ENCODE measurements at regions not wholly inside any gene's neighbourhood (a gene's known extent, or its start where the extent isn't known, plus 50 kb on each side); places are given as distances from the start of the nearest gene placed in this dataset.

- Histone ChIP-seq H2BK5ac (ENCODE audit: low read depth, low read length) (no peak overlapping the region), H3K4me1 (replicated peaks in 1 of 4; ENCODE audit: control insufficient read depth in 3 of 4, insufficient read depth in 4 of 4, low read length in 3 of 4) (peaks cover 0 to 8% (median 0%) of the 10 kb centered on the region in 4 experiments; a peak in 2 of 7 replicates), H4K20me1 (replicated peaks in 1 of 2; ENCODE audit: control insufficient read depth in 1 of 2, insufficient read depth in 2 of 2, low read length in 2 of 2) (no peaks in the 10 kb centered on the region), H3K27me3 (replicated peaks in 1 of 4; ENCODE audit: control insufficient read depth in 3 of 4, extremely low read depth in 1 of 4, insufficient read depth in 3 of 4, low read length in 3 of 4) (0 out of 7 replicates have a peak, but pooled peaks cover 0 to 4% (median 0%) of the 10 kb centered on the region in 4 experiments), H3K23me2 (ENCODE audit: low read depth, low read length) (no peaks in the 10 kb centered on the region; the same call in 1 of the 2 replicates), H3K36me3 (ENCODE audit: control insufficient read depth in 2 of 4, insufficient read depth in 4 of 4, low read length in 3 of 4) (no peaks in the 10 kb centered on the region), H3K56ac (replicated peaks; ENCODE audit: insufficient read length, low read depth, low read length) (no peak overlapping the region), H3K9ac (replicated peaks in 1 of 4; ENCODE audit: extremely low read depth in 1 of 4, low read depth in 3 of 4, low read length in 3 of 4) (no peak overlapping the region), H2BK20ac (ENCODE audit: low read length) (no peak overlapping the region), H4K8ac (ENCODE audit: extremely low read depth, insufficient read depth, low read length) (no peak overlapping the region), H2BK15ac (ENCODE audit: low read length) (no peak overlapping the region), H2BK12ac (ENCODE audit: low read depth, low read length) (no peak overlapping the region), H3K18ac (ENCODE audit: extremely low read depth, low read length) (no peak overlapping the region), H3K23ac (ENCODE audit: insufficient read length) (no peak overlapping the region), H2AK5ac (ENCODE audit: low read depth, low read length) (no peak overlapping the region), H3K9me3 (ENCODE audit: insufficient read depth in 2 of 2, low read depth in 1 of 2, low read length in 1 of 2) (no peaks in the 10 kb centered on the region), H3K27ac (ENCODE audit: low read depth, low read length) (no peak overlapping the region), H3K79me1 (ENCODE audit: low read depth, low read length) (no peaks in the 10 kb centered on the region), H3K4me3 (ENCODE audit: extremely low read depth in 1 of 4, insufficient read depth in 2 of 4, low read depth in 3 of 4, low read length in 4 of 4) (no peak overlapping the region), H2AFZ (ENCODE audit: low read length) (no peak overlapping the region), H4K91ac (replicated peaks; ENCODE audit: insufficient read length, low read length) (no peak overlapping the region), H3K79me2 (ENCODE audit: control insufficient read depth in 1 of 2, insufficient read depth in 2 of 2, low read length in 2 of 2) (no peaks in the 10 kb centered on the region), H3K4ac (replicated peaks; ENCODE audit: insufficient read length, low read depth, low read length) (no peak overlapping the region), H2BK120ac (replicated peaks; ENCODE audit: low read depth, low read length) (no peak overlapping the region), H4K5ac (ENCODE audit: insufficient read length, low read depth, low read length) (no peak overlapping the region), H3K4me2 (ENCODE audit: insufficient read depth in 1 of 2, low read depth in 2 of 2, low read length in 2 of 2) (no peak overlapping the region), H3K14ac (ENCODE audit: insufficient read length) (no peak overlapping the region)
- 88% methylated on average over 3 of the region's 3 CpGs; no CpG with 5 or more reads in 1 of the 2 experiments for WGBS, 2 experiments (ENCODE audit: extremely low coverage in 1 of 2, insufficient coverage in 1 of 2, insufficient read length in 1 of 2, insufficient replicate concordance in 2 of 2, low coverage in 1 of 2, low lambda C conversion rate in 2 of 2, missing lambda C conversion rate in 1 of 2)
- ChIA-PET POLR2A (ENCODE audit: partially characterized antibody) (no interaction called here), CTCF (ENCODE audit: partially characterized antibody) (interaction anchor here (1.3 to 2.2 kb wide), 6 partner anchors 8 to 231 kb away, joined by 3 to 6 read pairs (median 5); no protein-coding TSS in a partner anchor)
- DNase-seq (ENCODE audit: low read depth in 1 of 2, low spot score in 2 of 2), result no peak
- TF ChIP-seq POLR2A (IDR thresholded peaks at IDR 0.05; ENCODE audit: control extremely low read depth in 1 of 2, low read depth in 2 of 2, low read length in 2 of 2) (no peak), NRF1 (IDR thresholded peaks at IDR 0.05; ENCODE audit: low read depth, low read length) (no peak), MAX (IDR thresholded peaks at IDR 0.05) (no peak), TAF1 (IDR thresholded peaks at IDR 0.05; ENCODE audit: low read depth, low read length) (no peak), SIX5 (IDR thresholded peaks at IDR 0.05; ENCODE audit: low read depth, low read length) (no peak), BACH1 (IDR thresholded peaks at IDR 0.05; ENCODE audit: low read length) (no peak), SIN3A (conservative IDR thresholded peaks at IDR 0.05 in 1 of 2, IDR thresholded peaks at IDR 0.05 in 1 of 2; ENCODE audit: low read depth in 1 of 2, low read length in 2 of 2) (no peak), BRCA1 (IDR thresholded peaks at IDR 0.05; ENCODE audit: low read depth, low read length) (no peak)
- no peak for FAIRE-seq
Observed at GRCh38 chr3:194011807-194012206, 124.1 kb upstream of the HES1 start.

All from H1 (cell line).